ENCODE measurements at regions not wholly inside any gene's neighbourhood (a gene's known extent, or its start where the extent isn't known, plus 50 kb on each side); places are given as distances from the start of the nearest gene placed in this dataset.

DNA sequence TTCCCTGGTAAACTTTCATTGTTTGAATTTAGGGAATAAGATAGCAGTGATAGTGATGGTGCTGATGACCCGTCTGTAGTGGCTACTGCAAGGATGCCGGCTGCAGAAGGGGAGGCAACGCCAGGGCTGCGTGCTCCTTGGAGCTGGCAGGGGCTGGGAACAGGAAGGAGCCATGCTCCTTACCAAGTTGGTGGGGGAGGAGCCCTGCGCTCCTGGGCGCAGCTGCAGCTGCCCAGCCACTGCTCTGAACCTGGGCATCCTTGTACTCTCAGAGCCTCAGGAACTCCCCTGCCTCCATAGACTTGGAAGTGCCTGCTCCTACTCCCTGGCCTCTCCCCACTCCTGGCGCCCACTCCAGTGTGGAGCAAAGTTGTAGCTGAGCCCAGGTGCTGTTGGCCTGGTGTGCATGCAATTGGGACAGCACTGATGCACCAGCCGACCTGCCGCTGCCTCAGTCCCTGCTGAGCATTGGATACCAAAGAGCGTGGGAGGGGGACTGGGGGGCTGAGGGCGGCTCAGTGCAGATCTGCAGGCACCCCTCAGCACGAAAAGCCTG, 585.1 kb upstream of the FAM174A start:
- TF ChIP-seq, protein P1, sequence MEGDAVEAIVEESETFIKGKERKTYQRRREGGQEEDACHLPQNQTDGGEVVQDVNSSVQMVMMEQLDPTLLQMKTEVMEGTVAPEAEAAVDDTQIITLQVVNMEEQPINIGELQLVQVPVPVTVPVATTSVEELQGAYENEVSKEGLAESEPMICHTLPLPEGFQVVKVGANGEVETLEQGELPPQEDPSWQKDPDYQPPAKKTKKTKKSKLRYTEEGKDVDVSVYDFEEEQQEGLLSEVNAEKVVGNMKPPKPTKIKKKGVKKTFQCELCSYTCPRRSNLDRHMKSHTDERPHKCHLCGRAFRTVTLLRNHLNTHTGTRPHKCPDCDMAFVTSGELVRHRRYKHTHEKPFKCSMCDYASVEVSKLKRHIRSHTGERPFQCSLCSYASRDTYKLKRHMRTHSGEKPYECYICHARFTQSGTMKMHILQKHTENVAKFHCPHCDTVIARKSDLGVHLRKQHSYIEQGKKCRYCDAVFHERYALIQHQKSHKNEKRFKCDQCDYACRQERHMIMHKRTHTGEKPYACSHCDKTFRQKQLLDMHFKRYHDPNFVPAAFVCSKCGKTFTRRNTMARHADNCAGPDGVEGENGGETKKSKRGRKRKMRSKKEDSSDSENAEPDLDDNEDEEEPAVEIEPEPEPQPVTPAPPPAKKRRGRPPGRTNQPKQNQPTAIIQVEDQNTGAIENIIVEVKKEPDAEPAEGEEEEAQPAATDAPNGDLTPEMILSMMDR (IDR thresholded peaks at IDR 0.05), result no peak
- no peak for TF ChIP-seq POLR2A (IDR thresholded peaks at IDR 0.05)
